GM20000 (cell line): ENCODE measurements at regions not wholly inside any gene's neighbourhood (a gene's known extent, or its start where the extent isn't known, plus 50 kb on each side); places are given as distances from the start of the nearest gene placed in this dataset.

Source experiments
- DNase-seq: peaks from one replicate; pipeline ENCODE4 v3.0.0; 2012; ENCODE audit warnings: low spot score
- CTCF ChIP-seq: IDR thresholded peaks from 2 replicates; pipeline ENCODE4 v1.5.1; 2012; ENCODE audit warnings: mild to moderate bottlenecking, control low read depth; ENCODE audit errors: extremely low read depth, missing control alignments

GRCh38 chr11:26076233-26076990 is 255.5 kb upstream of the ANO3 start:
- no peak for TF ChIP-seq CTCF
- no peak for DNase-seq

DNA sequence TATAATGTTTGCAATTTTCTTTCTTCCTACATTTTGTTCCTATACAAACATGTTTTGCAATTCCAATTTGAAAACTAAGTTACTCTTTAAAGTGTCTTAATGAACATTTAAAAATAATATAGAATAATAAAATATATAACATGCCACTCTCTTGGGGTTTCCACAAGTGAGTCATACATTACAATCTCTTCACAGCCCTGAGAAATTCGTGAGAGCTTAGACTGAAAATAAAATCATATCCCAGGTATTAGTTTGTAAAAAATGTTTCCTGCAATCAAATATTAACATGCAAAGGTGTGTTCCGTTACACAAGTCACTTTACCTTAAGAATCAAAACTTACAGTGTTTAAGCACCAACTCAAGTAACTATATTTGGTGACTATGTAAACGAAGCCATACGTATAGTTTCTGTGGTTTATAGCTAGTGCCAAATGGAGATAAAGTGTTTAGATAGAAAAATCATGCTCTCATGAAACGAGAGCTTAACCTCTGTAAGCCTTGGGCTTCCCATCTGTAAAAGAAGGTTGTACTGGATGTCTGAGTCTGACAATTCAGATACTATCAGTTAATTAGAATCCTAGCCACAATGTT is 253.6 kb upstream of the ANO3 start:
- DNase-seq = no peak
- no peak for TF ChIP-seq CTCF

GRCh38 chr11:26084313-26084712 is 247.6 kb upstream of the ANO3 start:
- no peak for DNase-seq

DNA sequence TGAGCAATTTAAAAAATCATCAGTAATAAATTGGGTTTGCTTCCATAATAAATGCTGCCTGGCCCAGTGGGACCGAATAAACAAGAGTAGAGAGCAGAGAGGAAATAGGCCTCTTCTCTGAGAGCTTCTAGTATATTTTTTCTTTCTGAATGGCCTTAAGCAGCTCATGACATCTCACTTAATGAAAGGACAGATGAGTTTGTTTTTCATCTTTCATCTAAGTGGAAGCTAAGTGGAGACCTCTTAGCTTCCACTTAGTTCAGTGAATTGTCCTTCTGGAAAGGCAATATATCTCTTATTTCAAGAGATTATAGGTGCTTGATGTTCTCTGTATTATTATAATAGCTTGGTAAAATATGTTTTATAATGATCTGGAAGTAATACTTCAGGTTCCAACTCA is 245.9 kb upstream of the ANO3 start:
- no peak for TF ChIP-seq CTCF
- DNase-seq = no peak

More at GRCh38 chr11:26084313-26084712, 247.6 kb upstream of the ANO3 start:
- no peak for TF ChIP-seq CTCF

DNA sequence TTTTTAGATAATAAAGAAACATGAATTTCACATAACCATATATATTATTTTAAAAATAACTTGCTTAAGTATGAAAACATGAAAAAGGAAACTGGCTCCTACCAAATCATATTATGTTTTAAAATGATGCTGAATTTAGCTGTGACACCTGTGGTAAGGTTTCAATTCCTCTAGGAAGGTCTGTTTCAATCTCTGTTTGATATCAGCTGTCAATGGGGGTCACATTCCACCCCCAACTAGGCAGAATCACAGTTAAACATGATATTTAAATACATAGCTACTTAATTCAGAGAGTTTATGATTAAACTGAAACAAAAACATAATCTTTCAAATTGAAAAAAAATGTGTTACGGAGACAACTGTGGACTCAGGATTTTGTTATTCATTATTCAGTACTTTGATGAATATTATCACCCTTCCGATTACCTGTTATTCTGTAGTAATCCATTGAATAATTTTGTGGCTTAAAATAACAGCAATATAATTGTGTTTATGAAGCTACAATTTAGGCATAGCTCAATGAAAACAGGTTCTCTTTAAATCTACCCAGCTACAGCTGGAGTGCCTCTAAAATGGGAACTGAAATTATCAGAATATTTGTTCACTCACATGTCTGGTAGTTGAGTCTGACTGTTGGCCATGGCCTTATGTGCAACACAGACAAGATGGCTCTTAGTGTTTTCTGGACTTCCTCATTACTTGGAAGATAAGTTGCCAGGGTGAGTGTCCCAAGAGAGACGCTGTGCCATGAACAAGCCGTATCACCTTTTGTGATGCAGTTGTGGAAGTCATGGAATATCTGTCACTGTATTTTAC is 244.6 kb upstream of the ANO3 start:
- TF ChIP-seq CTCF = no peak
- DNase-seq = peak; percentile 41

DNA sequence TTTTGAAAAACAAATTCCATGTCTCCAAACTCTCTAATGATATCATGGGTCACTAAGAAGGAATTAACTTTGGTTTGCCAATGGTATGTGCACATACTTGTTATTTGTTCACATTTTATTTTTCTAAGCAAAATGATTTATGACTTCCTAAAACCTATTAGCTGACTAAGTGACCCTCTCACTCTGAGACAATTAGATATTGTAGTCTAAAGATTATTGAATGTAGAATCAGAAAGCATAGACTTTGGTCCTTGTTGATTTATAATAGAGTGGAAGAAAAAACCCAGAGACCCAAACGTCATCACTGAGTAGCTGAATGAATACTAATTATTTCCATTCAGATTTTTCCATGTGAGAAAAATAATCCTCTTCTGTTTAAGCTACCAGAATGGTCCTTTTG is 243.5 kb upstream of the ANO3 start:
- no peak for DNase-seq
- no peak for TF ChIP-seq CTCF

DNA sequence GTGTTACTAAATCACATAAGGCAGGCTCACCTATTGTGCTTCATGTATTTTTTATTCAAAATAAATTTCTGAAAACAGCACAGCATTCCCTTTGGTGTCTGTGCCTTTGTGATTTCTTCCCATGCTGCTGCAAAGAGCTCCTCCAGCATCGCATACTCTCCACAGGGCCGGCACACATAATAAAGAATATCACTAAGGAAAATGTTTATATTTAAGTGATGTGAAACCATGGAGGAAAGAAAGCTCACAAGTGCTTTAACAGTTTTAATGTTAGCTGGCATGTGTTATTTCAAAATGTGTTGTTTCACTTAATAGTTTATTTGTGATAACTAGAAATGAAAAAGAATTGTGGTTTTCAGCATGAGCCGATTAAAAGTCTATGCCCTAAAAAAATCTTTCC is 241.3 kb upstream of the ANO3 start:
- no peak for TF ChIP-seq CTCF
- DNase-seq = no peak
